DND-41 (cell line): ENCODE measurements at regions not wholly inside any gene's neighbourhood (a gene's known extent, or its start where the extent isn't known, plus 50 kb on each side); places are given as distances from the start of the nearest gene placed in this dataset.

ENCODE experiments used
- CTCF ChIP-seq: IDR thresholded peaks from 2 replicates; pipeline ENCODE4 v1.5.1; 2012; ENCODE audit warnings: borderline replicate concordance, low read length, moderate library complexity, mild to moderate bottlenecking; ENCODE audit not compliant: poor library complexity, severe bottlenecking; ENCODE audit errors: extremely low read depth
- EZH2 ChIP-seq: IDR thresholded peaks from 3 replicates; pipeline ENCODE4 v1.6.1; 2012; ENCODE audit warnings: borderline replicate concordance, low read depth, mild to moderate bottlenecking, moderate library complexity, low read length, inconsistent platforms; ENCODE audit not compliant: severe bottlenecking

GRCh38 chr2:53452957-53453748 is 314.5 kb upstream of the CHAC2 start:
- TF ChIP-seq CTCF: no peak
- no peak for TF ChIP-seq EZH2
